GM23338 (cell line): ENCODE measurements at regions not wholly inside any gene's neighbourhood (a gene's known extent, or its start where the extent isn't known, plus 50 kb on each side); places are given as distances from the start of the nearest gene placed in this dataset.

Experiments
- CREB1 ChIP-seq: fragments of 250-450 bp; sonication (Bioruptor Pico); IDR thresholded peaks from 2 replicates; pipeline ENCODE4 v1.5.0; 2020; ENCODE audit warnings: low read depth, mild to moderate bottlenecking, moderate library complexity
- CTCF ChIP-seq, 2 experiments: fragments of 200-600 bp in 1 of 2; sonication (generic) in 1 of 2; conservative IDR thresholded peaks; 2 replicates each; pipeline versions ENCODE4 v1.5.1 to v1.6.1; 2016 to 2017; ENCODE audit warnings: antibody characterized with exemption in 2 of 2, low read depth in 2 of 2, mild to moderate bottlenecking in 2 of 2, moderate library complexity in 1 of 2
- NANOG ChIP-seq: IDR thresholded peaks from 2 replicates; pipeline ENCODE4 v1.6.1; 2016; ENCODE audit warnings: antibody characterized with exemption, borderline replicate concordance
- STAT1 ChIP-seq: IDR thresholded peaks from one replicate; pipeline ENCODE4 v1.6.1; 2016; ENCODE audit warnings: antibody characterized with exemption; ENCODE audit not compliant: unreplicated experiment

- TF ChIP-seq CTCF (conservative IDR thresholded peaks at IDR 0.05; ENCODE audit: low read depth in 2 of 2) (no peak), CREB1 (CRISPR knock-in tag) (no peak), NANOG (no peak), STAT1 (no peak)
Observed at GRCh38 chr18:22674272-22674671, 256.6 kb upstream of the CTAGE1 start.
